H1 (cell line): ENCODE measurements at regions not wholly inside any gene's neighbourhood (a gene's known extent, or its start where the extent isn't known, plus 50 kb on each side); places are given as distances from the start of the nearest gene placed in this dataset.

Source experiments
- CTCF ChIA-PET: fragments of 300-600 bp; sonication (Branson Sonifier 250); formaldehyde crosslinking; loops from one replicate; lab custom pipeline; 2021; ENCODE audit not compliant: partially characterized antibody; lab: Charles Lee
- POLR2A ChIA-PET: fragments of 300-600 bp; sonication (Branson Sonifier 250); formaldehyde crosslinking; loops from one replicate; lab custom pipeline; 2021; ENCODE audit warnings: inconsistent platforms; ENCODE audit not compliant: partially characterized antibody; lab: Charles Lee
- DNase-seq, 2 experiments: peaks; one replicate each; pipeline versions ENCODE4 v3.0.0 to v3.0.0-alpha.2; 2010 to 2022; ENCODE audit warnings: low spot score in 2 of 2, low read depth in 1 of 2, mixed read lengths in 1 of 2
- FAIRE-seq: peaks from 2 replicates; lab custom pipeline; 2011; peaks lifted over from hg19 to GRCh38; lab: Jason Lieb, UNC
- H2AFZ ChIP-seq: 2 replicates; pipeline ENCODE4 v1.8.1; 2012; ENCODE audit warnings: low read length, inconsistent platforms
- H2AK5ac ChIP-seq: 2 replicates; pipeline ENCODE4 v1.6.1; 2013; ENCODE audit warnings: low read depth, low read length
- H2BK120ac ChIP-seq: replicated peaks from 2 replicates; pipeline ENCODE3; 2013; ENCODE audit warnings: low read depth, low read length, inconsistent platforms
- H2BK12ac ChIP-seq: 2 replicates; pipeline ENCODE4 v1.6.1; 2013; ENCODE audit warnings: low read depth, low read length
- H2BK15ac ChIP-seq: 2 replicates; pipeline ENCODE4 v1.6.1; 2013; ENCODE audit warnings: low read length
- H2BK20ac ChIP-seq: 2 replicates; pipeline ENCODE4 v1.6.1; 2013; ENCODE audit warnings: low read length
- H2BK5ac ChIP-seq: 2 replicates; pipeline ENCODE4 v1.6.1; 2013; ENCODE audit warnings: low read depth, low read length
- H3K14ac ChIP-seq: 2 replicates; pipeline ENCODE4 v1.6.1; 2013; ENCODE audit warnings: inconsistent platforms; ENCODE audit not compliant: insufficient read length
- H3K18ac ChIP-seq: 2 replicates; pipeline ENCODE4 v1.6.1; 2013; ENCODE audit warnings: low read length; ENCODE audit errors: extremely low read depth
- H3K23ac ChIP-seq: 2 replicates; pipeline ENCODE4 v1.6.1; 2013; ENCODE audit warnings: inconsistent platforms; ENCODE audit not compliant: insufficient read length
- H3K23me2 ChIP-seq: 2 replicates; pipeline ENCODE4 v1.6.1; 2013; ENCODE audit warnings: low read depth, low read length
- H3K27ac ChIP-seq: 2 replicates; pipeline ENCODE4 v1.6.1; 2011; ENCODE audit warnings: low read depth, low read length, inconsistent platforms
- H3K27me3 ChIP-seq, 4 experiments: replicated peaks in 1 of 4; 1 replicate in 1 of 4; 2 replicates in 3 of 4; pipeline versions ENCODE4 v1.6.1 to v1.8.1; 2011 to 2013; ENCODE audit warnings: low read length in 3 of 4, mild to moderate bottlenecking in 3 of 4, inconsistent platforms in 2 of 4, mixed read lengths in 2 of 4, moderate library complexity in 1 of 4; ENCODE audit not compliant: control insufficient read depth in 3 of 4, insufficient read depth in 3 of 4; ENCODE audit errors: extremely low read depth in 1 of 4
- H3K36me3 ChIP-seq, 4 experiments: 2 replicates each; pipeline versions ENCODE4 v1.6.1 to v1.8.1; 2011 to 2013; ENCODE audit warnings: mild to moderate bottlenecking in 4 of 4, low read length in 3 of 4, moderate library complexity in 2 of 4, control low read depth in 1 of 4, inconsistent platforms in 1 of 4; ENCODE audit not compliant: insufficient read depth in 4 of 4, control insufficient read depth in 2 of 4
- H3K4ac ChIP-seq: replicated peaks from 2 replicates; pipeline ENCODE3; 2013; ENCODE audit warnings: low read length, low read depth, mixed read lengths, inconsistent platforms; ENCODE audit not compliant: insufficient read length
- H3K4me1 ChIP-seq, 4 experiments: replicated peaks in 1 of 4; 1 replicate in 1 of 4; 2 replicates in 3 of 4; pipeline versions ENCODE4 v1.6.1 to v1.8.1; 2011 to 2013; ENCODE audit warnings: low read length in 3 of 4, inconsistent platforms in 2 of 4, mixed read lengths in 1 of 4; ENCODE audit not compliant: insufficient read depth in 4 of 4, control insufficient read depth in 3 of 4
- H3K4me2 ChIP-seq, 2 experiments: 2 replicates each; pipeline versions ENCODE4 v1.6.1 to v1.8.1; 2011 to 2013; ENCODE audit warnings: low read depth in 2 of 2, low read length in 2 of 2, control low read depth in 1 of 2, inconsistent platforms in 1 of 2, mild to moderate bottlenecking in 1 of 2; ENCODE audit not compliant: insufficient read depth in 1 of 2
- H3K4me3 ChIP-seq, 4 experiments: fragments of 200-600, 300-600 bp in 1 of 4; sonication (generic), shearing (Covaris generic), sonication (Bioruptor Twin) in 1 of 4; 2 replicates each; pipeline versions ENCODE4 v1.5.1 to v1.8.1; 2011 to 2016; ENCODE audit warnings: low read length in 4 of 4, low read depth in 3 of 4, control low read depth in 2 of 4, inconsistent platforms in 2 of 4, mild to moderate bottlenecking in 2 of 4, mixed read lengths in 1 of 4, moderate library complexity in 1 of 4; ENCODE audit not compliant: insufficient read depth in 2 of 4; ENCODE audit errors: extremely low read depth in 1 of 4
- H3K56ac ChIP-seq: replicated peaks from 2 replicates; pipeline ENCODE3; 2013; ENCODE audit warnings: low read depth, mild to moderate bottlenecking, mixed read lengths, low read length, inconsistent platforms; ENCODE audit not compliant: insufficient read length
- H3K79me1 ChIP-seq: 2 replicates; pipeline ENCODE4 v1.6.1; 2013; ENCODE audit warnings: low read depth, low read length, control low read depth
- H3K79me2 ChIP-seq, 2 experiments: 2 replicates each; pipeline versions ENCODE4 v1.6.1 to v1.8.1; 2012 to 2013; ENCODE audit warnings: low read length in 2 of 2, mild to moderate bottlenecking in 2 of 2, inconsistent platforms in 1 of 2; ENCODE audit not compliant: insufficient read depth in 2 of 2, control insufficient read depth in 1 of 2
- H3K9ac ChIP-seq, 4 experiments: replicated peaks in 1 of 4; 1 replicate in 1 of 4; 2 replicates in 3 of 4; pipeline versions ENCODE4 v1.6.1 to v1.8.1; 2011 to 2013; ENCODE audit warnings: low read depth in 3 of 4, low read length in 3 of 4, control low read depth in 2 of 4, mild to moderate bottlenecking in 2 of 4, moderate library complexity in 2 of 4, inconsistent platforms in 1 of 4; ENCODE audit errors: extremely low read depth in 1 of 4
- H3K9me3 ChIP-seq, 2 experiments: 2 replicates each; pipeline versions ENCODE4 v1.6.1 to v1.8.1; 2012 to 2013; ENCODE audit warnings: mild to moderate bottlenecking in 2 of 2, moderate library complexity in 2 of 2, control low read depth in 1 of 2, inconsistent platforms in 1 of 2, low read depth in 1 of 2, low read length in 1 of 2, mixed read lengths in 1 of 2; ENCODE audit not compliant: insufficient read depth in 2 of 2
- H4K20me1 ChIP-seq, 2 experiments: replicated peaks in 1 of 2; 2 replicates each; pipeline versions ENCODE3 to v1.8.1; 2011 to 2013; ENCODE audit warnings: inconsistent platforms in 2 of 2, low read length in 2 of 2, mild to moderate bottlenecking in 1 of 2; ENCODE audit not compliant: insufficient read depth in 2 of 2, control insufficient read depth in 1 of 2
- H4K5ac ChIP-seq: 2 replicates; pipeline ENCODE4 v1.6.1; 2013; ENCODE audit warnings: low read length, low read depth, mixed read lengths, inconsistent platforms; ENCODE audit not compliant: insufficient read length
- H4K8ac ChIP-seq: 2 replicates; pipeline ENCODE4 v1.8.0; 2013; ENCODE audit warnings: mild to moderate bottlenecking, moderate library complexity, low read length, inconsistent platforms; ENCODE audit not compliant: insufficient read depth; ENCODE audit errors: extremely low read depth
- H4K91ac ChIP-seq: replicated peaks from 2 replicates; pipeline ENCODE3; 2013; ENCODE audit warnings: low read length, mixed read lengths, inconsistent platforms; ENCODE audit not compliant: insufficient read length
- ASH2L ChIP-seq: fragments of 200-600, 300-600 bp; sonication (generic); IDR thresholded peaks from one replicate; pipeline ENCODE4 v1.7.1; 2017; ENCODE audit warnings: low read length
- CEBPB ChIP-seq: IDR thresholded peaks from 2 replicates; pipeline ENCODE4 v1.6.1; 2012; ENCODE audit warnings: low read depth, low read length
- CTBP2 ChIP-seq: IDR thresholded peaks from 2 replicates; pipeline ENCODE4 v1.7.0; 2011; ENCODE audit warnings: borderline replicate concordance, mild to moderate bottlenecking, moderate library complexity, mixed read lengths, low read length; ENCODE audit not compliant: insufficient read depth, insufficient read length
- EP300 ChIP-seq, 2 experiments: IDR thresholded peaks; 1 replicate in 1 of 2; 2 replicates in 1 of 2; pipeline ENCODE4 v1.6.1; 2011 to 2012; ENCODE audit warnings: low read depth in 2 of 2, low read length in 2 of 2, mild to moderate bottlenecking in 2 of 2, borderline replicate concordance in 1 of 2, inconsistent platforms in 1 of 2, moderate library complexity in 1 of 2
- GABPA ChIP-seq: IDR thresholded peaks from 2 replicates; pipeline ENCODE4 v1.6.1; 2011; ENCODE audit warnings: mild to moderate bottlenecking, low read length, moderate library complexity, borderline replicate concordance; ENCODE audit not compliant: insufficient read depth
- JUND ChIP-seq: IDR thresholded peaks from 2 replicates; pipeline ENCODE4 v1.6.1; 2011; ENCODE audit warnings: mild to moderate bottlenecking, improper control_type of control experiment, low read length
- KDM1A ChIP-seq: fragments of 200-600, 300-600 bp; sonication (generic); IDR thresholded peaks from 2 replicates; pipeline ENCODE4 v1.7.1; 2016; ENCODE audit warnings: mild to moderate bottlenecking, low read length, borderline replicate concordance
- NANOG ChIP-seq: IDR thresholded peaks from 2 replicates; pipeline ENCODE4 v1.6.1; 2011; ENCODE audit warnings: low read length, low read depth, mild to moderate bottlenecking, inconsistent platforms; ENCODE audit not compliant: insufficient read depth, poor library complexity, severe bottlenecking
- NRF1 ChIP-seq: IDR thresholded peaks from 2 replicates; pipeline ENCODE4 v1.6.1; 2011; ENCODE audit warnings: mild to moderate bottlenecking, low read depth, low read length, improper control_type of control experiment
- POLR2A ChIP-seq, 2 experiments: IDR thresholded peaks; 1 replicate in 1 of 2; 2 replicates in 1 of 2; pipeline ENCODE4 v1.6.1; 2011; ENCODE audit warnings: low read depth in 2 of 2, low read length in 2 of 2, mild to moderate bottlenecking in 2 of 2; ENCODE audit errors: control extremely low read depth in 1 of 2
- RAD21 ChIP-seq, 2 experiments: IDR thresholded peaks in 1 of 2; conservative IDR thresholded peaks in 1 of 2; 2 replicates each; pipeline ENCODE4 v1.6.1; 2011; ENCODE audit warnings: low read depth in 2 of 2, low read length in 2 of 2, improper control_type of control experiment in 1 of 2, inconsistent platforms in 1 of 2, mild to moderate bottlenecking in 1 of 2, moderate library complexity in 1 of 2
- SIRT6 ChIP-seq: IDR thresholded peaks from one replicate; pipeline ENCODE4 v1.7.1; 2012; ENCODE audit warnings: low read length, inconsistent platforms
- TBP ChIP-seq: IDR thresholded peaks from 2 replicates; pipeline ENCODE4 v1.6.1; 2011; ENCODE audit warnings: low read depth, low read length, improper control_type of control experiment
- ZNF274 ChIP-seq: IDR thresholded peaks from 2 replicates; pipeline ENCODE4 v1.7.0; 2012; ENCODE audit warnings: low read length, borderline replicate concordance; ENCODE audit errors: extremely low read depth
- WGBS, 2 experiments: shearing (Covaris generic) in 1 of 2; methylation state at CpG; one replicate each; pipeline versions ENCODE4 v1.1.6 to v1.1.7; 2013 to 2015; ENCODE audit warnings: low lambda C conversion rate in 2 of 2, mixed read lengths in 2 of 2, inconsistent platforms in 1 of 2, low coverage in 1 of 2, missing lambda C conversion rate in 1 of 2; ENCODE audit not compliant: insufficient replicate concordance in 2 of 2, insufficient coverage in 1 of 2, insufficient read length in 1 of 2; ENCODE audit errors: extremely low coverage in 1 of 2, missing lambda C conversion rate in 1 of 2; 5-methylcytosine and 5-hydroxymethylcytosine counted together

GRCh38 chr13:33452873-33453517 lies 167.4 kb upstream of the STARD13 start:
- FAIRE-seq (no peak), DNase-seq (no peak)
- no peaks in the 10 kb centered on the region for H3K79me2 ChIP-seq
- no peak overlapping the region for H2AFZ ChIP-seq
- H2AK5ac ChIP-seq = no peak overlapping the region
- no peaks in the 10 kb centered on the region; a peak in 1 of 7 replicates for H3K4me1 ChIP-seq
- no peak overlapping the region for H4K8ac ChIP-seq
- H3K79me1 ChIP-seq = no peaks in the 10 kb centered on the region
- H3K4ac ChIP-seq = no peak overlapping the region
- no peak overlapping the region for H3K27ac ChIP-seq
- ChIA-PET POLR2A (no interaction called here), CTCF (interaction anchor here (0.9 kb wide), 1 partner anchor 11 kb away, joined by 3 read pairs; no protein-coding TSS in a partner anchor)
- no peak overlapping the region for H3K9ac ChIP-seq
- H3K56ac ChIP-seq = no peak overlapping the region
- H4K5ac ChIP-seq = no peak overlapping the region
- H3K18ac ChIP-seq = no peak overlapping the region
- H2BK12ac ChIP-seq = no peak overlapping the region
- H3K36me3 ChIP-seq = no peaks in the 10 kb centered on the region
- no peak overlapping the region for H3K4me3 ChIP-seq
- H3K27me3 ChIP-seq = no peaks in the 10 kb centered on the region
- no peak overlapping the region for H3K14ac ChIP-seq
- TF ChIP-seq TBP (no peak), SIRT6 (no peak), EP300 (IDR thresholded peaks at IDR 0.05; ENCODE audit: borderline replicate concordance in 1 of 2, low read depth in 2 of 2, low read length in 2 of 2) (no peak), GABPA (no peak), RAD21 (IDR thresholded peaks at IDR 0.05 in 1 of 2, conservative IDR thresholded peaks at IDR 0.05 in 1 of 2; ENCODE audit: low read depth in 2 of 2, low read length in 2 of 2) (no peak), ZNF274 (no peak), POLR2A (IDR thresholded peaks at IDR 0.05; ENCODE audit: control extremely low read depth in 1 of 2, low read depth in 2 of 2, low read length in 2 of 2) (no peak), KDM1A (no peak), ASH2L (no peak), NANOG (no peak), JUND (no peak), NRF1 (no peak), CEBPB (no peak), CTBP2 (no peak)
- 93% methylated on average over 2 of the region's 2 CpGs; no CpG with 5 or more reads in 1 of the 2 experiments for WGBS, 2 experiments
- H2BK15ac ChIP-seq = no peak overlapping the region
- no peaks in the 10 kb centered on the region for H3K23me2 ChIP-seq
- H4K91ac ChIP-seq = no peak overlapping the region
- no peak overlapping the region for H2BK120ac ChIP-seq
- H3K23ac ChIP-seq = no peak overlapping the region
- H4K20me1 ChIP-seq = no peaks in the 10 kb centered on the region
- no peaks in the 10 kb centered on the region for H3K9me3 ChIP-seq
- H2BK20ac ChIP-seq = no peak overlapping the region
- H3K4me2 ChIP-seq = no peak overlapping the region
- H2BK5ac ChIP-seq = no peak overlapping the region
